GM12878 (cell line): ENCODE measurements at regions not wholly inside any gene's neighbourhood (a gene's known extent, or its start where the extent isn't known, plus 50 kb on each side); places are given as distances from the start of the nearest gene placed in this dataset.

Experiments
- ATF2 ChIP-seq: IDR thresholded peaks from 2 replicates; pipeline ENCODE4 v1.6.1; 2012; ENCODE audit warnings: low read length, inconsistent platforms
- IRF3 ChIP-seq: fragments of 450-650 bp; IDR thresholded peaks from 2 replicates; pipeline ENCODE4 v1.6.1; 2014; ENCODE audit warnings: mild to moderate bottlenecking
- POLR2A ChIP-seq: IDR thresholded peaks from 2 replicates; pipeline ENCODE4 v1.6.1; 2011; ENCODE audit warnings: low read depth, mild to moderate bottlenecking, low read length
- RAD51 ChIP-seq: fragments of 450-650 bp; IDR thresholded peaks from 2 replicates; pipeline ENCODE4 v1.6.1; 2016; ENCODE audit warnings: moderate library complexity, mild to moderate bottlenecking, inconsistent platforms
- TAF1 ChIP-seq: IDR thresholded peaks from 2 replicates; pipeline ENCODE4 v1.6.1; 2011; ENCODE audit warnings: mild to moderate bottlenecking, low read depth, low read length, borderline replicate concordance

- TF ChIP-seq ATF2 (no peak), TAF1 (no peak), IRF3 (no peak), POLR2A (no peak), RAD51 (no peak)
Measured at GRCh38 chr21:41578083-41578482, 70.1 kb upstream of the TMPRSS2 start.
